ENCODE measurements at regions not wholly inside any gene's neighbourhood (a gene's known extent, or its start where the extent isn't known, plus 50 kb on each side); places are given as distances from the start of the nearest gene placed in this dataset.

- TF ChIP-seq CTCF (IDR thresholded peaks at IDR 0.05) = no peak
These were observed 63.0 kb upstream of the PPM1J start (continued) for GRCh38 chr1:112778137-112778536.

- Mint-ChIP-seq H3K36me3 (peaks cover 10% of the 10 kb centered on the region), H3K4me3 (no peak overlapping the region), H3K27ac (no peak overlapping the region), H3K27me3 (ENCODE audit: low read depth) (peaks cover 3% of the 10 kb centered on the region), H3K4me1 (0 out of 2 replicates have a peak, but pooled peaks cover under 1% of the 10 kb centered on the region), H3K9me3 (peaks cover 12% of the 10 kb centered on the region)
- ATAC-seq = no peak
- TF ChIP-seq CDX4 (CRISPR knock-in tag; IDR thresholded peaks at IDR 0.05; ENCODE audit: borderline replicate concordance) (no peak), ARID4B (CRISPR knock-in tag; IDR thresholded peaks at IDR 0.05; ENCODE audit: borderline replicate concordance) (no peak), TP53 (CRISPR knock-in tag; IDR thresholded peaks at IDR 0.05) (no peak), ELF4 (CRISPR knock-in tag; IDR thresholded peaks at IDR 0.05; ENCODE audit: low read depth) (no peak), ZNF263 (CRISPR knock-in tag; IDR thresholded peaks at IDR 0.05; ENCODE audit: low read depth) (no peak), ZNF317 (CRISPR knock-in tag; IDR thresholded peaks at IDR 0.05; ENCODE audit: borderline replicate concordance, low read depth) (no peak), ZNF416 (CRISPR knock-in tag; IDR thresholded peaks at IDR 0.05) (no peak), ATF3 (CRISPR knock-in tag; conservative IDR thresholded peaks at IDR 0.05) (no peak), ZNF121 (CRISPR knock-in tag; IDR thresholded peaks at IDR 0.05) (no peak), ZNF396 (CRISPR knock-in tag; IDR thresholded peaks at IDR 0.05; ENCODE audit: borderline replicate concordance) (no peak), ERG (CRISPR knock-in tag; IDR thresholded peaks at IDR 0.05) (no peak), E2F5 (CRISPR knock-in tag; IDR thresholded peaks at IDR 0.05) (no peak)
- no peak for DNase-seq (ENCODE audit: low spot score)
- CTCF ChIA-PET = interaction anchor here (1.1 kb wide), 1 partner anchor 61 kb away, joined by 3 read pairs; no protein-coding TSS in a partner anchor
- POLR2A ChIA-PET = no interaction called here
These were observed 61.6 kb upstream of the PPM1J start for GRCh38 chr1:112776688-112777087.

GRCh38 chr1:112772781-112773180, 57.6 kb upstream of the PPM1J start:
- H3K4me3 Mint-ChIP-seq = no peak overlapping the region
- H3K27ac Mint-ChIP-seq = no peak overlapping the region
- H3K9me3 Mint-ChIP-seq = peaks cover 14% of the 10 kb centered on the region
- ATAC-seq (no peak), DNase-seq (ENCODE audit: low spot score) (no peak)
- H3K4me1 Mint-ChIP-seq = peaks cover 13% of the 10 kb centered on the region
- peaks cover 3% of the 10 kb centered on the region; the same call in 1 of the 2 replicates for H3K27me3 Mint-ChIP-seq (ENCODE audit: low read depth)
- ChIA-PET CTCF (no interaction called here), POLR2A (no interaction called here)
- H3K36me3 Mint-ChIP-seq = peaks cover 12% of the 10 kb centered on the region
- no peak for TF ChIP-seq ZNF423 (CRISPR knock-in tag; IDR thresholded peaks at IDR 0.05)
- TF ChIP-seq ZNF671 (CRISPR knock-in tag; IDR thresholded peaks at IDR 0.05) = no peak
- TF ChIP-seq CREM (CRISPR knock-in tag; IDR thresholded peaks at IDR 0.05) = no peak
- no peak for TF ChIP-seq SMAD4 (CRISPR knock-in tag; IDR thresholded peaks at IDR 0.05)
- TF ChIP-seq ZNF121 (CRISPR knock-in tag; IDR thresholded peaks at IDR 0.05) = no peak
- TF ChIP-seq EMX1 (CRISPR knock-in tag; IDR thresholded peaks at IDR 0.05) = no peak
- TF ChIP-seq MXD4 (CRISPR knock-in tag; IDR thresholded peaks at IDR 0.05; ENCODE audit: borderline replicate concordance) = no peak
- no peak for TF ChIP-seq CREB1 (CRISPR knock-in tag; IDR thresholded peaks at IDR 0.05)
- TF ChIP-seq JAZF1 (CRISPR knock-in tag; IDR thresholded peaks at IDR 0.05) = no peak
- TF ChIP-seq AFF4 (CRISPR knock-in tag; IDR thresholded peaks at IDR 0.05; ENCODE audit: borderline replicate concordance) = no peak
- TF ChIP-seq ZNF396 (CRISPR knock-in tag; IDR thresholded peaks at IDR 0.05; ENCODE audit: borderline replicate concordance) = no peak

All from WTC11 (cell line).